GM12874 (cell line): ENCODE measurements at regions not wholly inside any gene's neighbourhood (a gene's known extent, or its start where the extent isn't known, plus 50 kb on each side); places are given as distances from the start of the nearest gene placed in this dataset.

Experiments
- TF ChIP-seq, protein P1 (sequence below): IDR thresholded peaks from 2 replicates; pipeline ENCODE4 v1.5.1; 2011; ENCODE audit warnings: low read depth, mild to moderate bottlenecking, control low read depth, low read length, moderate library complexity; ENCODE audit not compliant: insufficient read depth

DNA sequence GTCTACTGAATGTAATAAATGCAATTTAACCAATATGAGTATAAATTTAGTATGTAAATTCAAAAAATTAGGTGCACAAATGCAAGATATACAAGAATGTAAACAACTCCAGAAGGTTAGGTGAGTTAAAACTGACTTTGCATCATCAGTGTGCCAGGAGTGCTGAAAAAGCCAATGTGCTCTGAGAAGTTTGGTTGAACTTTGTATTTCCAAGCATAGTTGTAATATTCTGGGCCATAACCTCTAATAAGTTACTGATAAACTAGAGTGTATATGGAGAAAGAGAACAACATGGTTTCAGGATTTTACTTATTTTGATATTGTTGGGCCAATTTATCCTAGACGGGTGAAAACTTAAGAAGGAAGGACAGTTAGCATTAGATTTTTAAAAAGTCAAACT lies 876.9 kb upstream of the GHITM start:
- TF ChIP-seq, protein P1, sequence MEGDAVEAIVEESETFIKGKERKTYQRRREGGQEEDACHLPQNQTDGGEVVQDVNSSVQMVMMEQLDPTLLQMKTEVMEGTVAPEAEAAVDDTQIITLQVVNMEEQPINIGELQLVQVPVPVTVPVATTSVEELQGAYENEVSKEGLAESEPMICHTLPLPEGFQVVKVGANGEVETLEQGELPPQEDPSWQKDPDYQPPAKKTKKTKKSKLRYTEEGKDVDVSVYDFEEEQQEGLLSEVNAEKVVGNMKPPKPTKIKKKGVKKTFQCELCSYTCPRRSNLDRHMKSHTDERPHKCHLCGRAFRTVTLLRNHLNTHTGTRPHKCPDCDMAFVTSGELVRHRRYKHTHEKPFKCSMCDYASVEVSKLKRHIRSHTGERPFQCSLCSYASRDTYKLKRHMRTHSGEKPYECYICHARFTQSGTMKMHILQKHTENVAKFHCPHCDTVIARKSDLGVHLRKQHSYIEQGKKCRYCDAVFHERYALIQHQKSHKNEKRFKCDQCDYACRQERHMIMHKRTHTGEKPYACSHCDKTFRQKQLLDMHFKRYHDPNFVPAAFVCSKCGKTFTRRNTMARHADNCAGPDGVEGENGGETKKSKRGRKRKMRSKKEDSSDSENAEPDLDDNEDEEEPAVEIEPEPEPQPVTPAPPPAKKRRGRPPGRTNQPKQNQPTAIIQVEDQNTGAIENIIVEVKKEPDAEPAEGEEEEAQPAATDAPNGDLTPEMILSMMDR: no peak

DNA sequence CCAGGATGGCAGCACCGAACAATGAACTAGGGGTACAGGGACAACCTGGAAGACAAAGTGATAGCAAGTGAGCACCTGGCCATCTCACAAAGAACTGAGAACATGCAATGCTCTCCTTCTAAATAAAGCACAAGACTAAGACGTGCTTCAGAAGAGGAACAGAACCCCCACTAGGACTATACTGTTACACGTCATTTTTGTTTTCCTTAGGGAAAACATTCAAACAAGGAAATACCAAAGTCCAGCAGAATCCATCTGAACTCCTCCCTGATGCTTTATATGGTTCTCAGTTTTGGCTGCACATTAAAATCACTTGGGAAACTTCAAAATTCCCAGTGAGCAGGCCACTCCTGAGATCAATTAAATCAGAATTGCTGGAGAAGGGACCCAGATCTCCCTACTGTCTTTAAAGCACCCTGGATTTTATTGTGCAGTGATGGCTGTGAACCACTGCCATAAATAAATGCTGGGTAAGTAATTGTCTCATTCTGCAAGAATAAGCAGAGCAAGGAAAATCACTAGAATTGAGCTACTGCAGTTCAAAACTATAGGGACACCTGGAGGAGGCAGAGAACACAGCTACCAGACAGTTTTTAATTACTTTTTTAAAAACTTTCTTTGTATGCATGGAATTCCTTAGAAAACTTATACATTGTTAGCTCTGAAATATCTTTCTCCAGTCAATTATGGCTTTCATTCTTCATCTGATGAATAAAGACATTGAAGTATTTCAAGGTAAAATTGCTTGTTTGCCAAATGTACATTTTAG lies 866.5 kb upstream of the GHITM start:
- TF ChIP-seq, protein P1: no peak

DNA sequence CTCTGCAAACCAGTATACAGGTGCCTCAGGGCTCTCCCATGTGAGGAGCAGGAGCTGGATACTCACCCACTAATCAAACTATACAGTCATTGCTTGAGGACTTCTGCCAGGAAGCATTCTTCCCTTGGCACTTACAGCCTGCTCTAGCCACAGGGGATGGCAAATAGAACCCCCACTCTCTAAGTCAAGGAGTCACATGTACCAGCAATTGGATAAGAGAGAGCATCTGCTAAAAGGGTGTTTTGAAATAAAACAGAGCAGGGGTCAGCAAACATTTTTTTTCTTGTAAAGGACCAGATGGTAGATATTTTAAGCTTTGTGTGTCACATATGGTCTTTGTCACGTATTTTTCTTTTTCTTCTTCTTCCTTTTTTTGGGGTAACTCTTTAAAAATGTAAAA lies 865.2 kb upstream of the GHITM start:
- TF ChIP-seq, protein P1: no peak

DNA sequence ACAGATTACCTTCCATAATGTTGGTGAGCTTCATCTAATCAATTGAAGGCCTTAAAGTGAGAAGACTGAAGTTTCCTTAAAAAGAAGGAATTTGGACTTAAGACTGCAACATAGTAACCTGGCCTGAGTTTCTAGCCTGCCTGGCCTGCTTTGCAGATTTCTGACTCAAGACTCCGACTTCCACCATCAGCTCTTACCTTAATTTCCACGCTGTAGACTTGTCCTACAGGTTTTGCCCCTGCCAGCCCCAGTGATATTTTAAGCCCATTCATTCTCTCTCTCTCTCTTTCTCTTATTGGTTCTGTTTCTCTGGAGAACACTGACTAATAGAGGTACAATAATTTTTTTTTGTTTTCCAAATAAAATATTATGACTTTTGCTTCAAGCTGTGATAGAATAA lies 862.3 kb upstream of the GHITM start:
- TF ChIP-seq, protein P1: no peak

DNA sequence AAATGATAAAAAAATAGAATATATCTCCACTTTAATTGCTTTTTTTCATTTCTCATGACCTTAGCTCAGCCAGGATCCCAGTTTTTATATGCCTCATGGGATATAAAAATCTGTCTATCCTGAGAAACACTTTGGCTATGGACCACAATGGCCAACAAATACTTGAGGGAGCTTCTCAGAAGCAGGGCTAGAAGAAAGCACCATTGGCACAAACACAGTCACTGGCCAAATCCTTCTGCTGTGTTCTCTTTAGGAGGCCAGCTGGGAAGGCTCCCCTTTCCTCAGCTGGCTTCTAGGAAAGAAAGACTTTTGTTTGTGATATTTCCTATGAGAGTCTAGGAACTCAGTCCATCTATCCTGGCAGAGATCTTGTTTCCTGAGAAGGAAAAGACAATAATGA lies 856.2 kb upstream of the GHITM start:
- TF ChIP-seq, protein P1: no peak

DNA sequence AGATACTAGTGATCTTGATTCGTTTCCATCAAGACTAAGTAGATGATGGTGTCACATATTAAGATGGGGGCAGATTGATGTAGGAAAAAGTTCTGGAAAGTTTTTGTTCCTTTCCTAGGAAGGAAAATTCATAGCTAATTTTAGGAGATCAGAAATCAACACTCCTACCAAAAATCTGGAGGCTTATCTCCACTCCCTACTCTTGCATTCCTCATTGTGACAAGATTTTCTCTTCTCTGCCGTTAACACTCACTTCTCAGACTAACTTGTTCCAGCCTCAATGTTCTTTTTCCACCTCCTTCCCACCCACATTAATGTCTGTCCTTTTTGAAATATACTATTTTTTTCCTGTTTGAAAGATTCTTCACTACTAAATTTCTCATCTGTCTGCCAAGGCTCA lies 851.9 kb upstream of the GHITM start:
- TF ChIP-seq, protein P1: no peak

DNA sequence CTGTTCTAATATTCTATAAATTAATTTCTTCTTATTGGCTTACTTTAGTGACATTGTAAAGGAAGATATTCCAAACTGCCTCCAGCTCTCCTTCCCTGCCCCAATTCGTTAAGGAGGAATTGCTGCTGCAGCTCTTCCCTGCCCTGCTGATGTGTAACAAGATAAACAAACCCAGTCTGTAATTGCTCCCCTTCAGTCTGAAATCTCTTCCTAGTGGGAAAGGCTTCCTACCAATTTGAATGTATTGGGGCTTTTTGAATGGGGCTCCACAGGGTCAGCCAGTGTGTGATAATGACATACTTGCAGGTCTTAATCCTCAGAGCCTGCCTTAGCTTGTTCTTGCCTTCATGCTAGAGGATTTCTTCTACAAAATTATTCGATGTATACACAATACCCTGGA lies 849.9 kb upstream of the GHITM start:
- TF ChIP-seq, protein P1: no peak
